Peyer's patch (tissue), 4 donors: ENCODE measurements at regions not wholly inside any gene's neighbourhood (a gene's known extent, or its start where the extent isn't known, plus 50 kb on each side); places are given as distances from the start of the nearest gene placed in this dataset.

Experiments
- CTCF ChIP-seq, 6 experiments: fragments of 450-650 bp in 4 of 6; fragments of 200-600 bp in 2 of 6; sonication (generic) in 1 of 6; IDR thresholded peaks; one replicate each; pipeline ENCODE4 v1.5.1; 2017 to 2019; ENCODE audit warnings: antibody characterized with exemption in 6 of 6, mild to moderate bottlenecking in 3 of 6, moderate library complexity in 1 of 6
- POLR2A ChIP-seq, 2 donors: fragments of 450-650 bp; IDR thresholded peaks; one replicate each; pipeline ENCODE4 v1.5.1; 2017; ENCODE audit warnings: antibody characterized with exemption in 2 of 2, mild to moderate bottlenecking in 2 of 2, moderate library complexity in 2 of 2

GRCh38 chr13:89628567-89628966 is 1718.9 kb upstream of the MIR17HG start:
- no peak for TF ChIP-seq POLR2A (IDR thresholded peaks at IDR 0.05)
- no peak for TF ChIP-seq CTCF (IDR thresholded peaks at IDR 0.05)
